Activated CD4-positive, alpha-beta T cell treated with anti-CD3 and anti-CD28 coated beads, Interleukin-2, amount 10 ng/mL, durations not matched to agents 7 days and 5 days (primary cell): ENCODE measurements at regions not wholly inside any gene's neighbourhood (a gene's known extent, or its start where the extent isn't known, plus 50 kb on each side); places are given as distances from the start of the nearest gene placed in this dataset.

Source experiments
- CTCF ChIA-PET: fragments of 350-600 bp; sonication (Branson Sonifier 250); formaldehyde crosslinking; loops from one replicate; lab custom pipeline; 2021; ENCODE audit warnings: antibody characterized with exemption; lab: Charles Lee
- POLR2A ChIA-PET: fragments of 350-600 bp; sonication (Branson Sonifier 250); formaldehyde crosslinking; loops from one replicate; lab custom pipeline; 2021; ENCODE audit warnings: antibody characterized with exemption; lab: Charles Lee
- DNase-seq: peaks from one replicate; pipeline ENCODE4 v3.0.0-alpha.2; 2020
- H3K27ac Mint-ChIP-seq: one replicate; pipeline ENCODE4 v1.8.0; 2021; ENCODE audit warnings: mild to moderate bottlenecking, moderate library complexity, mixed read lengths
- H3K27me3 Mint-ChIP-seq: one replicate; pipeline ENCODE4 v1.8.0; 2021; ENCODE audit warnings: mixed read lengths
- H3K36me3 Mint-ChIP-seq: one replicate; pipeline ENCODE4 v1.8.0; 2021; ENCODE audit warnings: low read depth, mixed read lengths
- H3K4me1 Mint-ChIP-seq: one replicate; pipeline ENCODE4 v1.8.0; 2021; ENCODE audit warnings: mixed read lengths
- H3K4me3 Mint-ChIP-seq: one replicate; pipeline ENCODE4 v1.8.0; 2021; ENCODE audit warnings: mild to moderate bottlenecking, moderate library complexity, mixed read lengths
- H3K9me3 Mint-ChIP-seq: one replicate; pipeline ENCODE4 v1.8.0; 2021; ENCODE audit warnings: mixed read lengths

DNA sequence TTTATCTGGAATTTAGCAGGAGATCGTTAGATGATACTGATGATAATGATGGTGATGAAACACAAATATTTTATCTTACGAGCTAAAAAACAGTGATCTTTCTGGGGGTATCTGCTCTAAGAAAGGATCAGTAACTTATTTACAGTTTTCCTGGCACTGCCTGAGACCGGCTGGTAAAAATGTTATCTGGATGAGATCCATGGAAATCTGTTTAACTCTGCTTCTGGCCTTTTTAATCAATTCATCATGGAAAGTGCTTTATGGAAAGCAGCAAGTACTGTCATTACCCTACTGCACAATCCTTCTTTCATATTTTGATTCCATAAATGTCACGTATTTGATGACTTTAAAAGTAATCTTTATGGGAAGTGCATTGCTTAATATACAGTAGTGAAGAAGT, 612.7 kb upstream of the GCFC2 start:
- Mint-ChIP-seq H3K36me3 (no peaks in the 10 kb centered on the region), H3K27ac (no peak overlapping the region), H3K27me3 (no peaks in the 10 kb centered on the region), H3K4me1 (no peaks in the 10 kb centered on the region), H3K4me3 (no peak overlapping the region), H3K9me3 (no peaks in the 10 kb centered on the region)
- DNase-seq: no peak
- ChIA-PET CTCF (no interaction called here), POLR2A (no interaction called here)

DNA sequence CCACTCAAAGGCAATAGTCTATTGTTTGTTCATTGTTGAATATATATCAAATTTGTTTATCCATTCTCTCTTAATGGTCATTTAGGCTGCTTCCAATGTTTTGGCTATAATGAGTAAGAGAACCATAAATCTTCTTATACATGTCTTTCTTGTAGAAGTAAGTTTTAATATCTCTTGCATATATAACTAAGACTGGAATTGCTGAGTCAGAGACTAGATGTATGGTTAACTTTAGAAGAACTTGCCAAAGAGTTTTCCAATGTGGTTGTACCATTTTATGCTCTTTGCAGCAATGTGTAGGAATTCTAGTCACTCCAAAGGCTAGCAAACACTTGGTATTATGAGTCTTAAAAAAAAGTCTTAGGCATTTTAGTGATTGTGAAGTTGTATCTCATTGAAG, 610.0 kb upstream of the GCFC2 start:
- Mint-ChIP-seq H3K36me3 (no peaks in the 10 kb centered on the region), H3K27ac (no peak overlapping the region), H3K4me1 (no peaks in the 10 kb centered on the region), H3K27me3 (no peaks in the 10 kb centered on the region), H3K9me3 (no peaks in the 10 kb centered on the region), H3K4me3 (no peak overlapping the region)
- DNase-seq: no peak
- ChIA-PET POLR2A (interaction anchor here (0.6 kb wide), 1 partner anchor 73 kb away, joined by 10 read pairs; no protein-coding TSS in a partner anchor), CTCF (no interaction called here)

DNA sequence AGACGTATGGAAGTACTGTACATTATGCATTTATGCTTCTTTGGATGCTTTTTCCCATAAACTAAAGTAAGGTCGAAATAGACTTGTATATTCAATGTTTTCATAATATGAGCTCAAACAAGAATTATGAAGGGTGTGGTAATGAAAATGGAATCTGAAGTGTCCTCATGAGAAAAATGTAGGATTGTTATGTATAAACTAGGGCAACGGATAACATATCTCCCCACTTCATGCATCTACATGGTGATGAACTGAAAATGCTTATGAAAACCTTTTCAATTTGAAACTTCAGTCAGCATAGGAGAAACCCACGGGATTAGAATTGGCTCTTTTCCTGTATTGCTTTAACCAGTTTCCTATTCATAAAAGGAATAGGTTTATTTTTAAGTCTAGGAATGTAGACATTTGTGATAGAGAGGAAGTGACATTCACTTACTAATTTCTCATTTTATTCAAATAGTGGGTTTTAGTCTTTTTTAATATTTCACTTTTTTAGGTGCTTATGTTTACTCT, 608.2 kb upstream of the GCFC2 start:
- Mint-ChIP-seq H3K9me3 (peaks cover 7% of the 10 kb centered on the region), H3K36me3 (no peaks in the 10 kb centered on the region), H3K4me1 (no peaks in the 10 kb centered on the region), H3K27me3 (no peaks in the 10 kb centered on the region), H3K4me3 (no peak overlapping the region), H3K27ac (no peak overlapping the region)
- no peak for DNase-seq
- POLR2A ChIA-PET: no interaction called here
- CTCF ChIA-PET: no interaction called here

DNA sequence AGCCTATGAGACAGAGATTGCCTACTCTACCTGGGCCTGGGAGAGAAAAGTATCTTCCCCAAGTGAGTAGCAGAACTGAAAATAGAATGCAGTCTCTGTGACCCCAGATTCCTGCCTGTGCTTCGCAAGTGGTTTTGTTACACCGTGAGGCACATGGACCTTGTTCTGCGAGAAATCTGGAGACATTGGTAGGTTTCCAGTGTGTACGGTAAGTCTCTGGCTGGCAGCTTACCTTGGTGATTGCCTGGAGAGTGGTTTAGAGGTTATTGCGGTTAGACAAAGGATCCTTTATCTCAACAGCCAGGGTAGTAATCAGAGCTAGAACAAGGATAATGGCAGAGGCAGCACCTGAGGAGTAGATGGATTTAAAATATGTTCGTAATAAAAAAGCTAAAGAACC, 606.0 kb upstream of the GCFC2 start:
- Mint-ChIP-seq H3K27ac (no peak overlapping the region), H3K4me1 (no peaks in the 10 kb centered on the region), H3K9me3 (peaks cover 7% of the 10 kb centered on the region), H3K36me3 (no peaks in the 10 kb centered on the region), H3K4me3 (no peak overlapping the region), H3K27me3 (no peaks in the 10 kb centered on the region)
- CTCF ChIA-PET: no interaction called here
- POLR2A ChIA-PET: no interaction called here
- DNase-seq: no peak

DNA sequence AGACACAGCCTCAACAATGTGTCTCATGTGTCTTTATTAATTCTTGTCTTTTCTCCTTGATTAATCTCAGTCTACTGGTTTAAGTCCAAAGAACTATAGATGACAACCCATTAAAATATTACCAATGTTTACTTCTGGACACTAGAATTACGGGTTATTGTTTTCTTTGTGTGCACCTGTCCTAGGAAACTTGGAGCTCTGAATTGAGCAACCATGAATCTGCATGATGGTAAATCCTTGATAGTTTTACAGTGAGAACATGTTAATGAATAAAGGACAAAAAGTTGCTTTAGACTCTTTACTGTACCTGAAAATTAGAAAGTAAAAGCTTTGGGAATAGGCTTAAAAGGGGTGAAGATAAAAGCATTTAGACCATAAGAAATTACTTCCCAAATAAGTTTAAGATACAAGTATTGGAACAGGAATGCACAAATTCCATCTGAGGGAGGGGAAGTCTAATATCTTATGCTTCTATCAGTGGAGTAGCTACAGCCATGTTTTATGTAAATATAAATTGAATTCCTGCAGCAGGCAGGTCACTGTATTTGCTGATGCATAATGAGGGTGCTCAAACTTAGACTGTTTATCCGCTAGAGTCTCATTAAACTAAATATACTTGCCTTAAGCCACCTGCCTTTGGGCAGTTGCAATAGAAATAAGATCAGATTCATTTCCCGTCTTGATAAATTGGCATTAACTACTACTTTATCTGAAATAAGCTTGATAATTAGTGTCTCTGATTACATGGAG, 603.7 kb upstream of the GCFC2 start:
- H3K4me1 Mint-ChIP-seq: no peaks in the 10 kb centered on the region

DNA sequence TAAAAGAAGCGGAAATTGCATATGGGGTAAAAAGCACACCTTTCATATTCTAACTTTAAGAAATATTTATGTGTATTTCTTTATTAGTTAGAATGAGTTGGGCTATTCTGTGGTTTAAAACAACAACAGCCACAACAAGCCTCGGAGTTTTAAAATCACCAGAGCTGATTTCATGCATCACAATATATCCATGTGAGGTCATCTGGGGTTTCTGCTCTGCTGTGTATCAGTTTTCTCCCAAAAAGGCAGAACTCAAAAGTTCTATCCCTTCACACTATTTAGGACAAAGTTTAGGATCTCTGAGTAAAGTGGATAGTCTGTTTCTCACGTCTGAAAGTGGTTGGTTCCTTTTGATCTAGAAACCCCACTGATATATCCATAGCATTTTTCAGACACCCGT, 601.5 kb upstream of the GCFC2 start:
- Mint-ChIP-seq H3K36me3 (no peaks in the 10 kb centered on the region), H3K27me3 (no peaks in the 10 kb centered on the region), H3K4me1 (no peaks in the 10 kb centered on the region), H3K9me3 (peaks cover 10% of the 10 kb centered on the region), H3K27ac (no peak overlapping the region), H3K4me3 (no peak overlapping the region)
- DNase-seq: no peak
- POLR2A ChIA-PET: no interaction called here
- CTCF ChIA-PET: no interaction called here

More for the DNA sequence above, 603.7 kb upstream of the GCFC2 start:
- no peak overlapping the region for H3K27ac Mint-ChIP-seq
- ChIA-PET POLR2A (no interaction called here), CTCF (no interaction called here)
- no peak overlapping the region for H3K4me3 Mint-ChIP-seq
- no peaks in the 10 kb centered on the region for H3K27me3 Mint-ChIP-seq
- peaks cover 10% of the 10 kb centered on the region for H3K9me3 Mint-ChIP-seq
- DNase-seq: no peak
- no peaks in the 10 kb centered on the region for H3K36me3 Mint-ChIP-seq

DNA sequence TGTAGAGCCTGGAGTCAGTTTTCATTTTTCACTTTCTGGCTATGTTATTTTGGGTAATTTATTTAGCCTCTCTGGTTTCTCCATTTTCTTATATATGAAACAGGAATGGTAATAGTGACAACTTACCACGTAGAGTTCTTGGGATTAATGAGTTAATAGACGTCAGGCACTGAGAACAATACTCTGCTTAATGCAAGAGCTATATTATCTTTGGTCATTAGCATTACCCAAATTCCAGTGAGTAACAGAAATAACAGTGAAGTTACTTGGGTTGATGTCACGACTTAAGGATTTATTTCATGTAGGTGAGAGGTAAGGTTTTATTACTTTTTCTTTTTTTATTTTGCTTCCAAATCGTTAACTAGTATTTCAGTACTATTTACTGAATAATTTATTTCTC, 601.0 kb upstream of the GCFC2 start:
- Mint-ChIP-seq H3K4me3 (no peak overlapping the region), H3K4me1 (no peaks in the 10 kb centered on the region), H3K9me3 (peaks cover 10% of the 10 kb centered on the region), H3K36me3 (no peaks in the 10 kb centered on the region), H3K27me3 (no peaks in the 10 kb centered on the region), H3K27ac (no peak overlapping the region)
- DNase-seq: no peak
- ChIA-PET CTCF (no interaction called here), POLR2A (no interaction called here)

DNA sequence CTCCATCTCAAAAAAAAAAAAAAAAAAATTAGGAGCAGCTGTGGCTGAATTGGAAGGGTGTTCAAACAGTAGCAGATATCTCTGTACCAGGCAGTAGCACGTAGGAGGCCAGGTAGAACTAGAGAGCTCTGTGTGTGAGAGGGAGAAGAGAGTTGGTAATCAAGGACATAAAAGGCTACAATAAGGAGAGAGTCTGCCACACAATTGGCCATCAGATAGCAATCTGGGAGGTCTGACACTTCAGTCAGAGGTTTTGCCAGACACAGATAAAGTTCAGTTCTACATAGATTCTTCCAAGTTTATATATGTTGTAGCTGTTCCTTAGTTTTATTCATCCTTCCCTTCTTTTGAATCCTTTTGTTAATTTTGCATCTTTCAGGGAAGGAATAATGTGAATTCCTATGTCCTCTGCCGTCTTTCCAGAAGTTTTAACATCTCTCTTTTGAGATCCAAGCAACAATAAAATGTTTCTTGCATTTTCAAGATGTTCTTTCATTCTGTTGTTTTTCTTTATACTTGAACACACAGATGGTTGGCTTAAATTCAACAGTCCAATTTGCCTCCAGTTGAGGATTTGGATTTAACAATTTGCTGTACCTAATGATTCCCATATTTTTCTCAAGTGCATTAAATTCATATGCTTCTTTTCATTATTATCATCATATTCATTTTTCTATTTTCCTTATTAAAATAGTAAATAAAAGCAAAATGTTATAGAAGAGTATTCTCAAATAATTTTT, 600.3 kb upstream of the GCFC2 start:
- Mint-ChIP-seq H3K27me3 (no peaks in the 10 kb centered on the region), H3K4me3 (no peak overlapping the region), H3K27ac (no peak overlapping the region), H3K36me3 (no peaks in the 10 kb centered on the region), H3K4me1 (no peaks in the 10 kb centered on the region), H3K9me3 (peaks cover 10% of the 10 kb centered on the region)
- ChIA-PET POLR2A (no interaction called here), CTCF (no interaction called here)
- no peak for DNase-seq

DNA sequence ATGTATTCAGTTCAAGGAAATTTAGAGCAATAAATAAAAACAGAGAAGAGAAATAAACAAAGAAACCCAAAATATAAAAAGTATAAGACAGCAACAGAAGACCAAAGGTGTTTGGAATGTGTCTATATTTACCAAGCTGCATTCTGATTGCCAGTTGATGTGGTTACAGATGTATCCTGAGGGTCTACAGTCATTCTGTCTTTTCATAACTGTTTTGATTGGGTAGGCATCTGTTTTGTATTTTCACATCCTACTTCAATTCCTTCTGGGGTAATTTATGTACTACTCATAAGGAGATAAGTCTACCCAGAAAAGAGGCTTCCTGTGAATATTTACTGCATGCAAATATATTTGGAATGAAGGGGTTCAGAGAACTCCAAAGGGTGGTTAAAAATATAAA, 596.8 kb upstream of the GCFC2 start:
- Mint-ChIP-seq H3K27me3 (no peaks in the 10 kb centered on the region), H3K4me1 (no peaks in the 10 kb centered on the region), H3K36me3 (no peaks in the 10 kb centered on the region), H3K9me3 (peaks cover 6% of the 10 kb centered on the region), H3K27ac (no peak overlapping the region), H3K4me3 (no peak overlapping the region)
- CTCF ChIA-PET: no interaction called here
- no peak for DNase-seq
- POLR2A ChIA-PET: no interaction called here

DNA sequence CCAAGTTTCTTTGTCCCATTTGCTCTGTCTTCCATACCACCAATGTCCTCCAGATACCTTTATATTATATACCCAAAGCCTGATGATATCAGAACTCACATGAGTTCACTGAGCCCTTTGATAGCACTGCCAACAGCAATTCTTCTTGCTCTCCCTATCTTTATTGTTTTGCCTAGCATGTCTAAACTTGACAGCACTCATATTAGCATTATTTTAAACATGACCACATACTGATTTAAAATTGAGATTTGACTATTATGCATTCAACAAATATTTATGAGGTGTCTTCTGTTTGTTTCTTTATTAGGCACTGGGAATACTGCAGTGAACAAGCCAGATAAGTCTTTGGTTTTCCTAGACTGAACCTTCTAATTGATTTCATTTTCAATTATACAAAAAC, 587.3 kb upstream of the GCFC2 start:
- ChIA-PET CTCF (no interaction called here), POLR2A (no interaction called here)
- no peaks in the 10 kb centered on the region for H3K9me3 Mint-ChIP-seq
- H3K27ac Mint-ChIP-seq: no peak overlapping the region
- no peaks in the 10 kb centered on the region for H3K4me1 Mint-ChIP-seq
- no peaks in the 10 kb centered on the region for H3K36me3 Mint-ChIP-seq
- no peak for DNase-seq
- no peak overlapping the region for H3K4me3 Mint-ChIP-seq
- H3K27me3 Mint-ChIP-seq: no peaks in the 10 kb centered on the region

DNA sequence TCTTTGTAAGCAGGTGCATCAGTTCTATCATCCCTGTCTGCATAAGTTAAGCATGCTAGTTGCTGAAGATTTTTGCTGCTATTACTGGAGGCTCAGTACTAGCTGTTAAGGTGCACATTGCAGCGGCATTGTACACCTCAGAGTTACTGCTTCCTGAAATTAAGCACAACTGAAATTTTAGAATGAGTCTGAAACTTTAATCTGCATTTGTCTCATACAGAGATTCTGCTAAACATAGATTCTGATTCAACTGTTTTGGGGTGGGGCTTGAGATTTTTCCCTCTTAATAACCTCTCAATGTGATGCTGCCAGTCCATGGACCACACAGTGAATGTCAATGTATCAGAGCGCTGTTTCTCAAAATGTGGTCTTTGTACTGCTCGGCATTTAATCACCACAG, 585.7 kb upstream of the GCFC2 start:
- POLR2A ChIA-PET: no interaction called here
- H3K36me3 Mint-ChIP-seq: no peaks in the 10 kb centered on the region
- H3K4me1 Mint-ChIP-seq: no peaks in the 10 kb centered on the region
- CTCF ChIA-PET: no interaction called here
- DNase-seq: no peak
- H3K4me3 Mint-ChIP-seq: no peak overlapping the region
- no peaks in the 10 kb centered on the region for H3K9me3 Mint-ChIP-seq
- H3K27me3 Mint-ChIP-seq: no peaks in the 10 kb centered on the region
- no peak overlapping the region for H3K27ac Mint-ChIP-seq

DNA sequence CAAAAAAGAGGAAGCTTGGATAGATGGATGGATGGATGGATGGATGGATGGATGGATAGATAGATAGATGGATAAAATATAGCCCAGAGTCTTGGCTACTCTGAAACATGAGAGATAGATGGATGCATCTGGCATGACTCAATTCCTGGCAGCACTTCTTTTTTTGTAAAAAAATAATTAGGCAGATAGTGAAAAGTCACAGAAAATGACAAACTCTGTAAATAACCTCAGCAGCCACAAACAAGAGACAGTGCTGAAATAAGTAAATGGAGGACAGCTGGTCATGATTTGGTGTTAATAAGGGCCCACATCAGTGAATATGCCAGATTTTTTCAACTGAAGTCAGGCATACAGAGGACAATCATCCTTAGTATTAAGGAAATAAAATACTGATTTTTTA, 585.0 kb upstream of the GCFC2 start:
- DNase-seq: no peak
- no peaks in the 10 kb centered on the region for H3K9me3 Mint-ChIP-seq
- POLR2A ChIA-PET: no interaction called here
- H3K36me3 Mint-ChIP-seq: no peaks in the 10 kb centered on the region
- no peaks in the 10 kb centered on the region for H3K27me3 Mint-ChIP-seq
- CTCF ChIA-PET: no interaction called here
- no peak overlapping the region for H3K27ac Mint-ChIP-seq
- no peaks in the 10 kb centered on the region for H3K4me1 Mint-ChIP-seq
- H3K4me3 Mint-ChIP-seq: no peak overlapping the region

DNA sequence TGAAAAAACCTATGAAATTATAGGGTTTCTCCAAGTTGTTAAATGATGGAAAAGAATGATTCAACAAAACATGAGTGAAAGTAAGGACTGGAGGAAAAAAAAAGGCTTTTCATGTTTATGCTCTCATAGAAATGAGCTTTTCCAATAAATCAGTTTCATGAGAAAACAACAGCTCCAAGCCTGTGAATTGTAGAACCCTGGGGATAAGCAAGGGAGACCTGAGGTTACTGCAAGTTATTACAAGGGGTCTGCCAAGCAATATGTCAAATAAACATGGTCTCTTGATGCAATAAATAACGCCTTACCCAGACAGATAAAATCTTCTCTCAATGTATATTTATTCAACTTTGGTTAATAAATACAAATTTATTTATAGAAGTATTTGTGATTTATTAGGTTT, 577.9 kb upstream of the GCFC2 start:
- Mint-ChIP-seq H3K4me1 (no peaks in the 10 kb centered on the region), H3K27me3 (no peaks in the 10 kb centered on the region), H3K36me3 (no peaks in the 10 kb centered on the region), H3K9me3 (no peaks in the 10 kb centered on the region), H3K4me3 (no peak overlapping the region), H3K27ac (no peak overlapping the region)
- no peak for DNase-seq
- ChIA-PET POLR2A (no interaction called here), CTCF (no interaction called here)
